ENCODE measurements at regions not wholly inside any gene's neighbourhood (a gene's known extent, or its start where the extent isn't known, plus 50 kb on each side); places are given as distances from the start of the nearest gene placed in this dataset.

DNA sequence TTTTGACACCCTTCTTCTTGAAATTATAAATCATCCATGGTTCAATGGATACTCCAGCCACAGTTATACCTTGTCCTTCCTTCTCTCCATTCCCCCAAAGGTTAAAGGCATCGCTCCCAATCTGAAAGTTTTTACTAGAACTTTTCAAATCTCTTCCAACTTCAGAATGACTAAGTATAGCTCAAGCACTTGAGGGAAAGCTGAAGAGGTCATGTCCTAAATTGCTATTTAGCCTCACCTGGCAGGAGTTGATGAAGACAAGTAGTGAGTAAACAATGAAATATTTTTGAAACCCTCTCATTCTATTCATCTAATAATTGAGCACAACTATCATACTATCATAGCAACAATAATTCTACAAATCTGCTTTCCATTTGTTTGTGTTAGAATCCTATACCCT is 167.8 kb downstream of the HNMT start:
- no peak for TF ChIP-seq CTCF (IDR thresholded peaks at IDR 0.05)
- TF ChIP-seq POLR2A (IDR thresholded peaks at IDR 0.05): no peak

Measured in lower leg skin (tissue), 3 donors.